ENCODE measurements at regions not wholly inside any gene's neighbourhood (a gene's known extent, or its start where the extent isn't known, plus 50 kb on each side); places are given as distances from the start of the nearest gene placed in this dataset.
"Not testable (repeated sequence)": the region's sequence is repeated elsewhere in the genome, so short reads cannot be mapped to it uniquely, and the experiment has no call there.

DNA sequence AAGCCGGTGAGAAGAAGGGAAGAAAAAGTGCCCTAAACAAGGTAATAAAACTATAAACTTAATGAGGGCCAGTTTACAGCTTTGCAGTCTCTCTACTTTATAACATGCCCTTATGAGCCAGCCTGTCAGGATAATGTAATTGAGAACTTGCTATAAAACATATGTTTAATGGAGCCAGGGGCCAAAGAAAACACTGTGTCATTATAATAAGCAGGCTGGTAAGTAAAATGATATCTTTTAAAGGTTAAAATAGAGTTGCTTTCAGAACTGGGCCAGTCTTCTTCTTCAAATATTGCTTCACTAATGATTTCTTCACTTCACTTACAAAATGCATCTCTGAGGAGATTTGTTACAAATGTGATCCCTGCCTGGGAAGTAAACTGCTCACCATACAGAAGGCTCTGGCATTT is 192.5 kb downstream of the SHOX2 start:
- no peak overlapping the region for H3K4me3 ChIP-seq (ENCODE audit: low read length)
- no peak for TF ChIP-seq CTCF (conservative IDR thresholded peaks at IDR 0.05; ENCODE audit: low read length)
- DNase-seq (ENCODE audit: low read depth), result peak; percentile 54

DNA sequence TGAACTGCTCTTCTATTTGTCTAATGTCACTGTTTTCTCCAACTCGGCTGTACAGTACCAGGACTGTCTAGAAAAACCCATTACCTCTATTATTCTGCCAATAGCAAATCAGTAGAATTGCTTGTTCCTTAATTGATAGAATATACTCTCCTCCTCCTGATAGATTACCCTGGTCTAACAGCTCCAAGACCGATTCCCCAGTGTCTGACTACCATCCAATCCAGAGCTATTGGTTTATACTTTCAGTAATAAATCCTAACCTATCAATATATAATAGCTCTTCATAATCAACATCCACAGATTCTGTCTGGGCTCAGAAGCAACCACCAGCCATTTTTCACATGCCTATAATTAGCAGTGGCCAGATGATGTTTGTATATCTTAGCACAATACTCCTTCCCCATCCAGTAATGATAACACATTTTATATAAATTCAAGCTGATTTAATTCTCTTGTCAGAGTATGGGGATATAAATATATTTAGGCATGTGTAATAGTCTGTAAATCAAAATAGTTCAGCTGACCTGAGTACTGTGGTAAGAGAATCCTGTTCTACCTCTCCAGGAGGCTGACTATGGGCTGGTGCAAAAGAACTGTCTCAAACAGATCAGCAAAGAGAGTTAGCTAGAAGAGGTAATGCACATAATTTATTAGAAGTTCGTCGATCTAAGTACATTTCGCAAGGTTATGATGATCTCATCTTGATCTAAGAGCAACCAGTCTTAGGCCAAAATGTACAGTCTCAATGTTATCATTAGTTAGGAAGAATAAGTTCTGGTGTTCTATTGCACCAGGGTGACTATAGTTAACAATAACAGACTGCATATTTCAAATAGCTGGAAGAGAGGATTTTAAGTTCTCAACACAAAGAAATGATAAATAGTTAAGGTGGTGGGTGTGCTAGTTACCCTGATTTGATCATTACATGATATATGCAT is 193.4 kb downstream of the SHOX2 start:
- H3K4me3 ChIP-seq (ENCODE audit: low read length), result no peak overlapping the region
- TF ChIP-seq CTCF (conservative IDR thresholded peaks at IDR 0.05; ENCODE audit: low read length), result no peak
- peak; percentile 4 for DNase-seq (ENCODE audit: low read depth)

DNA sequence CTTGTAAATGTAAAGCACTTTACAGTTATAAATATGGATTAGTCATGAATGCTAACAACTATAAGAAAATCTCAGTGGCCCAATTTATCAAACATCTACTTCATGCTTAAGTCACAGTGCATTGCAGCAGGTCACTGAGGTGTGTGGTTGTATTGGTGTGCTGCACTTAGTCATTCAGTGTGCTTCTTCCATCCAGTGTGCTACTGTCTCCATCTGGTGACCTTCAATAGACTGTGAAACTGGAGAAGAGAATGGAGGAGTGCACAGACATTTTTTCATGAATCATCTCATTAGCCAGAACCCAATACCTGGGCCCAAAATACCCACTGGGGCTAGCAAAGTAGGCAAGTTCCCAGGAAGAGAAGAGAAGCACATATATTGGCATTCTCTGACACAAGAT is 199.6 kb downstream of the SHOX2 start:
- peak; percentile 71 for DNase-seq (ENCODE audit: low read depth)
- TF ChIP-seq CTCF (conservative IDR thresholded peaks at IDR 0.05; ENCODE audit: low read length), result peak; percentile 72
- no peak overlapping the region for H3K4me3 ChIP-seq (ENCODE audit: low read length)

- no peak overlapping the region for H3K4me3 ChIP-seq (ENCODE audit: low read length)
- DNase-seq (ENCODE audit: low read depth), result no peak
- no peak for TF ChIP-seq CTCF (conservative IDR thresholded peaks at IDR 0.05; ENCODE audit: low read length)
Observed at GRCh38 chr3:157905885-157906284, 200.3 kb downstream of the SHOX2 start.

- not testable (repeated sequence) for DNase-seq (ENCODE audit: low read depth); H3K4me3 ChIP-seq (ENCODE audit: low read length)
Observed at GRCh38 chr3:157902680-157903079, 203.5 kb downstream of the SHOX2 start.

GRCh38 chr3:157888040-157888439 is 218.2 kb downstream of the SHOX2 start:
- no peak for TF ChIP-seq CTCF (conservative IDR thresholded peaks at IDR 0.05; ENCODE audit: low read length)
- no peak for DNase-seq (ENCODE audit: low read depth)
- H3K4me3 ChIP-seq (ENCODE audit: low read length), result no peak overlapping the region

DNA sequence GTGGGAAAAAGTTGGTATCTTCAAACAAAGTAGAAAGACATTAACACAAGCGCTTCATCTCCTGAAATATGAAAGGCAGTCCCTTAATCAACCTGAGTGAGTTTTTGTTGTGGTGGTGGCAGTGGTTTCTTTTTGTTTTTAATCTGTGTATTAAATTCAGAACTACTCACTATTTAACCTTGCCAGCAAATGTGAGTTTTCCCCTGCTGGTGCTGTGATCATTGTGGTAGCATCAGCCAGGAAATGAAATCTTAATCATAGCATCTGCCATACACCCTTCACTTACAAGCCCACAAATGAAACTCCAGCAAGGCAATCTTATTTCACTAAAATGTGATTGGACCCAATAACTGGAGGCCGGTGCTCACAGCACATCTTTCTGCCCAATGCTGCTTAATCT is 229.7 kb downstream of the SHOX2 start:
- H3K4me3 ChIP-seq (ENCODE audit: low read length), result no peak overlapping the region
- no peak for TF ChIP-seq CTCF (conservative IDR thresholded peaks at IDR 0.05; ENCODE audit: low read length)
- no peak for DNase-seq (ENCODE audit: low read depth)
